Lower lobe of right lung (tissue), 2 donors: ENCODE measurements at regions not wholly inside any gene's neighbourhood (a gene's known extent, or its start where the extent isn't known, plus 50 kb on each side); places are given as distances from the start of the nearest gene placed in this dataset.

ENCODE experiments used
- ATAC-seq, 2 donors: fragments of 200-7000 bp; cut with Tn5 transposase; one replicate each; pipeline ENCODE4 v1.9.1; 2020 to 2022; ENCODE audit warnings: mild to moderate bottlenecking in 2 of 2, moderate library complexity in 2 of 2
- DNase-seq: peaks from one replicate; pipeline ENCODE4 v3.0.0-alpha.2; 2020
- H3K27ac ChIP-seq: fragments of 200-600 bp; one replicate; pipeline ENCODE4 v1.8.0; 2022
- H3K27me3 ChIP-seq: fragments of 200-600 bp; one replicate; pipeline ENCODE4 v1.8.0; 2022; ENCODE audit warnings: low read depth
- H3K36me3 ChIP-seq: fragments of 200-600 bp; one replicate; pipeline ENCODE4 v1.8.0; 2022; ENCODE audit warnings: mild to moderate bottlenecking
- H3K4me1 ChIP-seq: fragments of 200-600 bp; one replicate; pipeline ENCODE4 v1.8.0; 2022
- H3K4me3 ChIP-seq: fragments of 200-600 bp; one replicate; pipeline ENCODE4 v1.8.0; 2022; ENCODE audit warnings: mild to moderate bottlenecking
- H3K9me3 ChIP-seq: fragments of 200-600 bp; one replicate; pipeline ENCODE4 v1.8.0; 2022
- CTCF ChIP-seq: fragments of 200-600 bp; IDR thresholded peaks from one replicate; pipeline ENCODE4 v1.8.0; 2022; ENCODE audit warnings: antibody characterized with exemption, mild to moderate bottlenecking
- intact Hi-C: fragments of 100-400 bp; cut with DNase I; formaldehyde crosslinking; loops from one replicate; pipeline ENCODE4 v1.11.0; 2022
- donor health status: DM: no; HTN: yes; CAD: no; lungs with severe emphysema.

GRCh38 chr6:56759521-56759920 is 116.8 kb upstream of the DST start:
- Histone ChIP-seq H3K27ac (no peak overlapping the region), H3K9me3 (no peaks in the 10 kb centered on the region), H3K4me3 (no peak overlapping the region), H3K4me1 (peaks cover 36% of the 10 kb centered on the region), H3K36me3 (no peaks in the 10 kb centered on the region), H3K27me3 (no peaks in the 10 kb centered on the region)
- intact Hi-C loops, result no loop called here
- no peak for ATAC-seq
- TF ChIP-seq CTCF, result no peak
- no peak for DNase-seq

GRCh38 chr6:56758553-56758952 is 115.9 kb upstream of the DST start:
- DNase-seq, result no peak
- no peak for ATAC-seq
- Histone ChIP-seq H3K4me1 (peaks cover 32% of the 10 kb centered on the region), H3K36me3 (no peaks in the 10 kb centered on the region), H3K9me3 (no peaks in the 10 kb centered on the region), H3K27ac (no peak overlapping the region), H3K4me3 (no peak overlapping the region), H3K27me3 (no peaks in the 10 kb centered on the region)
- intact Hi-C loops, result no loop called here
- TF ChIP-seq CTCF, result no peak

GRCh38 chr6:56758120-56758519 is 115.4 kb upstream of the DST start:
- ATAC-seq (peak; percentile 67 to 84), DNase-seq (no peak)
- H3K9me3 ChIP-seq, result no peaks in the 10 kb centered on the region
- peak overlapping the region; percentile 9 for H3K27ac ChIP-seq
- no peak for TF ChIP-seq CTCF
- no peaks in the 10 kb centered on the region for H3K36me3 ChIP-seq
- no peaks in the 10 kb centered on the region for H3K27me3 ChIP-seq
- H3K4me3 ChIP-seq, result no peak overlapping the region
- peaks cover 35% of the 10 kb centered on the region for H3K4me1 ChIP-seq
- intact Hi-C loops, result no loop called here

GRCh38 chr6:56757588-56757984 is 114.9 kb upstream of the DST start:
- ATAC-seq (peak; percentile 85 to 86), DNase-seq (no peak)
- Histone ChIP-seq H3K4me1 (peaks cover 37% of the 10 kb centered on the region), H3K9me3 (no peaks in the 10 kb centered on the region), H3K36me3 (no peaks in the 10 kb centered on the region), H3K4me3 (no peak overlapping the region), H3K27ac (peak overlapping the region; percentile 9), H3K27me3 (no peaks in the 10 kb centered on the region)
- peak; percentile 42 for TF ChIP-seq CTCF
- intact Hi-C loops, result no loop called here

GRCh38 chr6:56756791-56757587 is 114.3 kb upstream of the DST start:
- Histone ChIP-seq H3K4me1 (peaks cover 42% of the 10 kb centered on the region), H3K36me3 (no peaks in the 10 kb centered on the region), H3K27ac (peak overlapping the region; percentile 9), H3K27me3 (no peaks in the 10 kb centered on the region), H3K4me3 (no peak overlapping the region), H3K9me3 (no peaks in the 10 kb centered on the region)
- DNase-seq (no peak), ATAC-seq (no peak)
- intact Hi-C loops, result no loop called here
- TF ChIP-seq CTCF, result no peak
